K562 (cell line): ENCODE measurements at regions not wholly inside any gene's neighbourhood (a gene's known extent, or its start where the extent isn't known, plus 50 kb on each side); places are given as distances from the start of the nearest gene placed in this dataset.

Experiments
- ATAC-seq: fragments of 200-7000 bp; cut with Tn5 transposase; 3 replicates; pipeline ENCODE4 v1.9.1; 2020; ENCODE audit warnings: moderate library complexity
- BruUV-seq: library from RNA; stranded (reverse); fragments of 400-500 nt; replicated peaks from 2 replicates; lab custom pipeline; 2021; lab: Mats Ljungman, UMichigan
- CTCF ChIA-PET: fragments of 300-600 bp; formaldehyde crosslinking; extraction: SDS; loops from one replicate; lab custom pipeline; 2021; ENCODE audit warnings: low intra/inter-chr PET ratio; lab: Yijun Ruan, JAX
- POLR2A ChIA-PET: fragments of 300-600, 350-650 bp; sonication (Branson Sonifier 250); formaldehyde crosslinking; extraction: SDS; loops from one replicate; lab custom pipeline; 2021; ENCODE audit warnings: antibody characterized with exemption, inconsistent platforms; lab: Yijun Ruan, JAX
- DNase-seq, 4 experiments: peaks; one replicate each; pipeline versions ENCODE4 v3.0.0 to v3.0.0-alpha.2; 2011 to 2018; ENCODE audit warnings: low spot score in 3 of 4, mixed read lengths in 3 of 4; ENCODE audit errors: extremely low read depth in 1 of 4
- FAIRE-seq: peaks from 2 replicates; lab custom pipeline; 2011; peaks lifted over from hg19 to GRCh38; lab: Jason Lieb, UNC
- H2AFZ ChIP-seq: 2 replicates; pipeline ENCODE4 v1.6.0; 2011; ENCODE audit warnings: low read depth, low read length, control low read depth, inconsistent platforms
- H3K27ac ChIP-seq: fragments of 200-600 bp; 3 replicates; pipeline ENCODE4 v1.8.0; 2011; ENCODE audit warnings: low read depth, mild to moderate bottlenecking, control low read depth, inconsistent platforms, low read length, moderate library complexity, mixed read lengths; ENCODE audit errors: extremely low read depth
- H3K27me3 ChIP-seq, 2 experiments: fragments of 300-600 bp in 1 of 2; 2 replicates in 1 of 2; 3 replicates in 1 of 2; pipeline versions ENCODE4 v1.6.0 to v1.8.0; 2011; ENCODE audit warnings: inconsistent platforms in 2 of 2, low read length in 2 of 2, mild to moderate bottlenecking in 1 of 2, mixed read lengths in 1 of 2, moderate library complexity in 1 of 2; ENCODE audit not compliant: control insufficient read depth in 2 of 2, insufficient read depth in 2 of 2
- H3K36me3 ChIP-seq: fragments of 300-600 bp; 3 replicates; pipeline ENCODE4 v1.8.0; 2011; ENCODE audit warnings: mild to moderate bottlenecking, low read length, inconsistent platforms; ENCODE audit not compliant: control insufficient read depth, insufficient read depth
- H3K4me1 ChIP-seq, 2 experiments: fragments of 200-600 bp in 1 of 2; replicated peaks in 1 of 2; 2 replicates in 1 of 2; 3 replicates in 1 of 2; pipeline versions ENCODE4 v1.5.1 to v1.8.0; 2011; ENCODE audit warnings: inconsistent platforms in 2 of 2, low read length in 2 of 2, mild to moderate bottlenecking in 1 of 2, mixed read lengths in 1 of 2, moderate library complexity in 1 of 2; ENCODE audit not compliant: control insufficient read depth in 2 of 2, insufficient read depth in 2 of 2
- H3K4me2 ChIP-seq: 2 replicates; pipeline ENCODE4 v1.6.1; 2011; ENCODE audit warnings: low read length, control low read depth, inconsistent platforms, mixed read lengths; ENCODE audit not compliant: insufficient read depth
- H3K4me3 ChIP-seq: fragments of 200-600 bp; sonication (generic), shearing (Covaris generic); 2 replicates; pipeline ENCODE4 v1.5.1; 2016; ENCODE audit warnings: control low read depth, inconsistent platforms
- H3K79me2 ChIP-seq: fragments of 200-600 bp; 3 replicates; pipeline ENCODE4 v1.8.0; 2011; ENCODE audit warnings: low read length, inconsistent platforms; ENCODE audit not compliant: control insufficient read depth, insufficient read depth
- H3K9ac ChIP-seq, 2 experiments: 2 replicates each; pipeline versions ENCODE4 v1.6.0 to v1.6.1; 2011; ENCODE audit warnings: low read depth in 2 of 2, low read length in 2 of 2, control low read depth in 1 of 2, inconsistent platforms in 1 of 2, mild to moderate bottlenecking in 1 of 2, mixed read lengths in 1 of 2; ENCODE audit not compliant: insufficient read depth in 1 of 2
- H3K9me1 ChIP-seq: one replicate; pipeline ENCODE4 v1.6.0; 2011; ENCODE audit warnings: inconsistent platforms, mild to moderate bottlenecking, low read length, moderate library complexity; ENCODE audit not compliant: control insufficient read depth, insufficient read depth
- H3K9me3 ChIP-seq: replicated peaks from 2 replicates; pipeline ENCODE4 v1.5.1; 2011; ENCODE audit warnings: low read depth, low read length, inconsistent platforms; ENCODE audit not compliant: control insufficient read depth, insufficient read depth
- H4K20me1 ChIP-seq: replicated peaks from 2 replicates; pipeline ENCODE4 v1.6.1; 2011; ENCODE audit warnings: low read length, inconsistent platforms, mixed read lengths; ENCODE audit not compliant: control insufficient read depth, insufficient read depth
- MAFK ChIP-seq: IDR thresholded peaks from 2 replicates; pipeline ENCODE4 v1.6.1; 2011; ENCODE audit warnings: low read length, improper control_type of control experiment
- MCM7 ChIP-seq, 2 experiments: fragments of 450-650 bp; IDR thresholded peaks; 2 replicates each; pipeline ENCODE4 v1.6.1; 2016 to 2018
- MXD1 ChIP-seq: fragments of 250-450 bp; sonication (Bioruptor Pico); IDR thresholded peaks from 2 replicates; pipeline ENCODE4 v1.8.0; 2021; ENCODE audit warnings: borderline replicate concordance, mild to moderate bottlenecking, moderate library complexity; ENCODE audit not compliant: poor library complexity, severe bottlenecking
- WGBS: fragments of 100-300 bp; shearing (Covaris generic); methylation state at CpG from one replicate; pipeline ENCODE4 v1.1.6; 2016; ENCODE audit warnings: low coverage, mixed read lengths; ENCODE audit not compliant: insufficient coverage; ENCODE audit errors: missing lambda C conversion rate; 5-methylcytosine and 5-hydroxymethylcytosine counted together
- in situ Hi-C: fragments of 300-500 bp; cut with MboI; formaldehyde crosslinking; loops from 4 replicates; pipeline ENCODE4 v1.15.0; 2018; ENCODE audit warnings: inconsistent platforms, mixed read lengths
- intact Hi-C: fragments of 100-400 bp; cut with micrococcal nuclease; formaldehyde crosslinking; loops from 2 replicates; pipeline ENCODE4 v1.14.2; 2022
- TF ChIP-seq, protein P1 (sequence below): fragments of 250-450 bp; sonication (Bioruptor Pico); IDR thresholded peaks from 2 replicates; pipeline ENCODE4 v1.5.0; 2020; ENCODE audit warnings: mild to moderate bottlenecking, borderline replicate concordance

DNA sequence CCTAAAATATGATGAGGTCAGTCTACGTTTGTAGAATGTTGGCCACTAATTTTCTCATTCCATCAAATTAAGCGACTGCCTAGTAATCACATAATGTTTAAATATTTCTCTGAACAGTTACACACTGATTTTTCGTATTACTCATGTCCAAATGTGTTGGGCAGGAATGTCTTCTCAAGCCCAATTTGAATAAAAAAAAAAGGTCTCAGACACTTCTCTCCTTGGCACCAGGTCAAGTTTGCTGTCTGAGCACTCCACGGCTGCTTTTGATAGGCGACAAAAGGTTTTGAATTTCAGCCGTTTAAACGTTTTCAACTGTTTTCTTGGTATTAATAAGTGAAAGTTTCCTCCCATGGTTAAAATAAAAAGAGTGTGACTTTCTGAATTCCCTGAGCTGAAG, 542.1 kb downstream of the IRX1 start:
- Histone ChIP-seq H3K27ac (no peak overlapping the region), H3K9ac (no peak overlapping the region), H3K9me1 (no peaks in the 10 kb centered on the region), H3K4me2 (no peak overlapping the region), H2AFZ (no peak overlapping the region), H3K4me1 (no peaks in the 10 kb centered on the region), H3K9me3 (no peaks in the 10 kb centered on the region), H3K79me2 (no peaks in the 10 kb centered on the region), H3K27me3 (no peaks in the 10 kb centered on the region), H3K36me3 (no peaks in the 10 kb centered on the region), H3K4me3 (no peak overlapping the region), H4K20me1 (no peaks in the 10 kb centered on the region)
- no TSS peak for BruUV-seq
- CTCF ChIA-PET = no interaction called here
- DNase-seq = no peak
- in situ Hi-C loops = no loop called here
- TF ChIP-seq MCM7 (IDR thresholded peaks at IDR 0.05) = no peak
- TF ChIP-seq MAFK = no peak
- TF ChIP-seq, protein P1, sequence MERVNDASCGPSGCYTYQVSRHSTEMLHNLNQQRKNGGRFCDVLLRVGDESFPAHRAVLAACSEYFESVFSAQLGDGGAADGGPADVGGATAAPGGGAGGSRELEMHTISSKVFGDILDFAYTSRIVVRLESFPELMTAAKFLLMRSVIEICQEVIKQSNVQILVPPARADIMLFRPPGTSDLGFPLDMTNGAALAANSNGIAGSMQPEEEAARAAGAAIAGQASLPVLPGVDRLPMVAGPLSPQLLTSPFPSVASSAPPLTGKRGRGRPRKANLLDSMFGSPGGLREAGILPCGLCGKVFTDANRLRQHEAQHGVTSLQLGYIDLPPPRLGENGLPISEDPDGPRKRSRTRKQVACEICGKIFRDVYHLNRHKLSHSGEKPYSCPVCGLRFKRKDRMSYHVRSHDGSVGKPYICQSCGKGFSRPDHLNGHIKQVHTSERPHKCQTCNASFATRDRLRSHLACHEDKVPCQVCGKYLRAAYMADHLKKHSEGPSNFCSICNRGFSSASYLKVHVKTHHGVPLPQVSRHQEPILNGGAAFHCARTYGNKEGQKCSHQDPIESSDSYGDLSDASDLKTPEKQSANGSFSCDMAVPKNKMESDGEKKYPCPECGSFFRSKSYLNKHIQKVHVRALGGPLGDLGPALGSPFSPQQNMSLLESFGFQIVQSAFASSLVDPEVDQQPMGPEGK (CRISPR knock-in tag) = no peak
- no peak for TF ChIP-seq MXD1 (CRISPR knock-in tag)
- intact Hi-C loops = no loop called here
- FAIRE-seq = no peak
- 0% methylated on average over 7 of the region's 7 CpGs for WGBS
- ATAC-seq = no peak
- POLR2A ChIA-PET = no interaction called here
